PFSK-1 (cell line): ENCODE measurements at regions not wholly inside any gene's neighbourhood (a gene's known extent, or its start where the extent isn't known, plus 50 kb on each side); places are given as distances from the start of the nearest gene placed in this dataset.

Source experiments
- POLR2AphosphoS5 ChIP-seq: IDR thresholded peaks from 2 replicates; pipeline ENCODE4 v1.6.1; 2012; ENCODE audit warnings: low read depth, mild to moderate bottlenecking, control low read depth, low read length, moderate library complexity
- TAF1 ChIP-seq: IDR thresholded peaks from 2 replicates; pipeline ENCODE4 v1.6.1; 2012; ENCODE audit warnings: low read length, control low read depth, borderline replicate concordance; ENCODE audit not compliant: insufficient read depth
- TF ChIP-seq, protein P1 (sequence below), 2 experiments: IDR thresholded peaks; 2 replicates each; pipeline versions ENCODE4 v1.6.1 to v1.8.0; 2011 to 2012; ENCODE audit warnings: low read depth in 2 of 2, low read length in 2 of 2, control low read depth in 1 of 2, inconsistent platforms in 1 of 2, mild to moderate bottlenecking in 1 of 2, moderate library complexity in 1 of 2; ENCODE audit not compliant: insufficient read depth in 1 of 2

DNA sequence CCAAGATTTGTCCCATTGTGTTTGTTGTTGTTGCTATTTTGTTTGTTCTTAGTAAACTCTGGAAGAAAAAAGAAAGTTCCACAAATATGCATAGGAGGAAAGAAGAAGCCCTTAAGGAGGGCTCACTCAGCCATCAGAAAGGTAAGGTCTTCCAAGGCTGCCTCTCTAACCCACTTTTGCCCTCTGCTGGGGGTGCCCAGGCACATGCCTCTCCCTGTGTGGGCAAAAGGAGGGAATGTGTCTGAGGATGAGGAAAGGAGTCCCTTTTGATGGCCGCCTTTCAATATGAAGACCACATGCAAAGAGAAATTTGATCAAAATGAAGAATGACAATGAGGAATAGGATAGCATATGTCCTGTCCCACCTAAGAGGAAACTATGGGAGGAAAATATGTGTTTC lies 248.2 kb upstream of the POU3F2 start:
- TF ChIP-seq, protein P1, sequence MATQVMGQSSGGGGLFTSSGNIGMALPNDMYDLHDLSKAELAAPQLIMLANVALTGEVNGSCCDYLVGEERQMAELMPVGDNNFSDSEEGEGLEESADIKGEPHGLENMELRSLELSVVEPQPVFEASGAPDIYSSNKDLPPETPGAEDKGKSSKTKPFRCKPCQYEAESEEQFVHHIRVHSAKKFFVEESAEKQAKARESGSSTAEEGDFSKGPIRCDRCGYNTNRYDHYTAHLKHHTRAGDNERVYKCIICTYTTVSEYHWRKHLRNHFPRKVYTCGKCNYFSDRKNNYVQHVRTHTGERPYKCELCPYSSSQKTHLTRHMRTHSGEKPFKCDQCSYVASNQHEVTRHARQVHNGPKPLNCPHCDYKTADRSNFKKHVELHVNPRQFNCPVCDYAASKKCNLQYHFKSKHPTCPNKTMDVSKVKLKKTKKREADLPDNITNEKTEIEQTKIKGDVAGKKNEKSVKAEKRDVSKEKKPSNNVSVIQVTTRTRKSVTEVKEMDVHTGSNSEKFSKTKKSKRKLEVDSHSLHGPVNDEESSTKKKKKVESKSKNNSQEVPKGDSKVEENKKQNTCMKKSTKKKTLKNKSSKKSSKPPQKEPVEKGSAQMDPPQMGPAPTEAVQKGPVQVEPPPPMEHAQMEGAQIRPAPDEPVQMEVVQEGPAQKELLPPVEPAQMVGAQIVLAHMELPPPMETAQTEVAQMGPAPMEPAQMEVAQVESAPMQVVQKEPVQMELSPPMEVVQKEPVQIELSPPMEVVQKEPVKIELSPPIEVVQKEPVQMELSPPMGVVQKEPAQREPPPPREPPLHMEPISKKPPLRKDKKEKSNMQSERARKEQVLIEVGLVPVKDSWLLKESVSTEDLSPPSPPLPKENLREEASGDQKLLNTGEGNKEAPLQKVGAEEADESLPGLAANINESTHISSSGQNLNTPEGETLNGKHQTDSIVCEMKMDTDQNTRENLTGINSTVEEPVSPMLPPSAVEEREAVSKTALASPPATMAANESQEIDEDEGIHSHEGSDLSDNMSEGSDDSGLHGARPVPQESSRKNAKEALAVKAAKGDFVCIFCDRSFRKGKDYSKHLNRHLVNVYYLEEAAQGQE (IDR thresholded peaks at IDR 0.05; ENCODE audit: insufficient read depth in 1 of 2, low read depth in 2 of 2, low read length in 2 of 2): no peak
- TF ChIP-seq POLR2AphosphoS5: no peak
- no peak for TF ChIP-seq TAF1
